ENCODE measurements at regions not wholly inside any gene's neighbourhood (a gene's known extent, or its start where the extent isn't known, plus 50 kb on each side); places are given as distances from the start of the nearest gene placed in this dataset.

DNA sequence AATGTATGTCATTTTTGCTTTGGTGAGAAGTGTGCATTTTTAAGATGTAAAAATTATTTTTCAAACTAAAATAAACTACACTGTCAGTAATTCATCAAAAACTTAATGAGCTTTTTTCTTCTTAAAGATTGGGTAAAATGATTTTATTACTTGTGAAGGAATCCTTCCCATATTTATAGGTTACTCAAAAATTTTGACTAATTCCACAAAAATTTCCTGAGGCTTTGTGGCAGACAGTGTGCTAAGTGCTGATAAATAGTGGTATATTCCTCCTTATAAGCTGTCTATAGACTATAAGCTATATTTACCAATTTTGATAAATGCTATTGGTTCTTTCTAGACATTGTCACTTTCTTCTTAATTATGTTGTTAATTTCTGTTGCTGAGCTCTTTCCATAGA, 284.5 kb upstream of the SEMA6D start:
- DNase-seq = no peak

DNA sequence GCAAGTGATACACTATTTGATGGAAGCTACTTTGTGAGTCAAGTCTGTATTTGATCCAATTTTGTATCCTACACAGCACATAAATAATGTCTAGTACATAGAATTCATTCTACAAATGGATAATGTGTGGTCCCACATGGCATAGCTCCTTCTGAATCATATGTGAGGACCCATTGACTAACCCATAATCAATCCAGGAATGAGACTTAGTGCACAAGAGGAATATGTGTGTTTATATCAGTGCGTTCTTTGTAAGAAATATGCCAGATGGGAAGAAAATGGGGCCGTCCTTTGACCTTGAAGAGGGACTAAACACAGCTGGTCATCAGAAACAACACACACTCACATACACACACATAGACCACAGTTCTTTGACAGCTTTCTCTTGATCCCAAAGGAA, 282.7 kb upstream of the SEMA6D start:
- no peak for DNase-seq

DNA sequence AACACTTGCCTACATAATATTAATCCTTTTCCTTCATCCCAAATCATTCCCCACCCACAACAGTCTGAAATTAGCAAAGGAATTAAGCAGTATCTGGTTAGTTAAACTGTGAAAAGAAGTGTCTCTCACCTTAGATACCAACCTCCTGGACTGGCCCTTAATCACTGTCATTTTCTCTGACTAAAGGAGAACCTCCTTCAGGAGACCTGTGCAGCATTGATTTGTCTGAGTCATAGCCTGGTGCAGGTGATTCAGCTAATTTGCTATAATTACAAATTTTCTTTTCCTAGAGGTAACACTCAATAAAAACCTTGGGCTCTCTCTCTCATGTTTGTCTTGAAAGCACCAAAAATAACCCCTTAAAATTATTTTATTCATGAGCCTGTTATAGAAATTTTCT, 279.8 kb upstream of the SEMA6D start:
- peak; percentile 68 for DNase-seq

DNA sequence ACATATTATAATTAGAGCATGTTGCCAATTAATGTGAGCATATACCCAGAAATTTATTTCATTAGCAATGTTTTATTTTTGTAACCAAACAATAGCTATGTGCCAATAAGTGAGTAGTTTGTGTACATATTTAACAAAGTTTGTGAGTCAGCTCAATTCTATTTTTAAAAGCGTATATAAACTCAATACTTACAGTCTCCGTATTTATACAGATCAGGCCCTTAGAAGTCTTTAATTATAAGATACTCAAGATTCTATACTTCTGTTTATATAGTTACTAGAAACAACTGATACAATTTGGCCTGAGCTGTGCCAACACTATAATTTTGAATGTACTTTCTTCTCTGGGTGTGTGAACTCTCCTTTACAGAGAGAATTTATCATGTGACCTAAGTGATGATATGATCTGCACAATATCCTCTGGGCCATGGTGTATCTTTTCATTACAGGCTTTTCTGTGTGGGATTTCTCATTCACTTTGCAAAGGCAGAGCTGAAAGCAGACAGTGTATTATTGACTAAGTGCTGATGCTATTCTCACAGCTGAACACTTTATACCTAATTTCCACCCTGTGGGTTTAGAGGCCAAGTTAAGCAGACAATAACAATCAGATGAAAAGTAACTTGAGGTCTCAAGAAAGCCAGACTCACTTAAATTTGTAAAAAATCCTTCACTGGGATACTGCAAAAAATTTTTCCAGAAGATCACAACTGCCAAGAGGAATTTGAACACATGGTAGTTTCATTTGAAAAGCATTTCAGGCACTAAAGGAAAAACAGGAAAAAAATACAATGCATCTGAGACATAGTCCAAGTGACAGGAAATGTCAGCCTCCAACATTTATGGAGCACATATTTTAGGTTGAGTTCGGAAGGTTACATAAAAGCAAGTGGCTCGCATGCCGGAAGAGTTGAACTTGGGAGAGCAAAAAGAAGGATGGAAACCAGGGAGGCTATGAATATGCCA, 277.9 kb upstream of the SEMA6D start:
- peak; percentile 38 for DNase-seq

DNA sequence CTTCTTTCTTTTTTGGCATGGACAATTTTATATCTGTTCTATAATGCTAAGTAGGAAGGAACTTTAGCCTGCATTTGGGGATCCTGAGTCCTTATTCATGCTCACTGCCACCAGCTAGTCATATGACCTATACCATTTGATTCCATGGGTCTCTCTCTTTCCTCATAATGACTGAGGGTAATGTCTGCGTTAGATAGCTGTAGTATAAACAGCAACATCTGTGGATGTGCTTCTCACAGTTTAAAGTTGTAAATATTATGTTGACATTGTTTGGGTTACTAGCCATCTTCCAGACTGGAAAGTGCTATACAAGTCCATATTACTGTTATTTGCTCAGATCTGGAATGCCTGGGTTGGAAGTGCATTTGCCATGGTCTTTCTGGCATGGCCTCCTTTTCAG, 274.9 kb upstream of the SEMA6D start:
- DNase-seq = no peak

DNA sequence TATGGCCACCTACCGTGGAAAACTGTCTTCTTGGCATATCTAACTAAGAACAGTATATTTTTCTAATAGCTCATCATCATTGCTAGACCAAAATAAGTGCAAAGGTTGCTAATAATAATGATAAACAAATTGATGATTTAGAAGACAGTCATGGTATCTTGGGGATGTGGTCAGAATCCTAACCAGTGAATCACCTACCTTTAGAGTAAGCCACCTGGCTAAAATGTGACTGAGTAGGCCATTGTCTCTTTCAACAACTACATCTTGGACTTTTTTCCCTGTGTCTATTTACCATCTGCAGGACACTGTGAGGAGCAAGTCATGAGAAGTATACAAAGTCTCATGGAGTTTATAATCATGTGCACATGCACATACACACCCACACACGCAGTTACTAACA, 273.5 kb upstream of the SEMA6D start:
- no peak for DNase-seq

DNA sequence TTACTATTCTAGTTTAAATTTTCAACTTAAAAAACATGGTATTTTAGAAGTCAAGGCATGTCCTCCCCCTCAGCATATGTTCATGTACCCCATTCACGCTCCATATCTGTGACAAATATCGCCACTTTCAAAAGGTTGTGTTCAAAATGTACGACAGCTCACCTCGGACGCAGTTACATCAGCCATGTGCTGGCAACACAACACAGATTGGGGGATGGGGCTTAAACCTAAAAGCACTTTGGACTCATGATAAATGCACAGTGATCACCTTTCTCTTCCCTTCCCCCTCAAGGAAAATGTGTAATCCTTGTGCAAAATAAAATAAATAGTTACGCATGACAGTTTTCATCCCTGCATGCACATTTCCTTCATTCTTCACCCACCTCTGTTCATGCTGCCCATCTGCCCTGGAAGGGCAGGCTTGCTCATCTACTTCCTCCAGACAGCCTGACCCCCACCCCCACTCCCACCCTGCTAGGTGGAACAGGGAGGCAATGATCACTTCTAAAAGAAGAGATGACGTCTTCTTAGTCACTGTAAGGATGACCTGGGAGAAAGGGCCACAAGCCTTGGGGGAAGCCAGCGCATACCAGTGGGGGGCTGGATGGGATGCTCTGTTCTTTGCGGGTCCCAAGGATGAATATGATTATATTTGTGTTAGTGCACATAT, 271.4 kb upstream of the SEMA6D start:
- DNase-seq = no peak

DNA sequence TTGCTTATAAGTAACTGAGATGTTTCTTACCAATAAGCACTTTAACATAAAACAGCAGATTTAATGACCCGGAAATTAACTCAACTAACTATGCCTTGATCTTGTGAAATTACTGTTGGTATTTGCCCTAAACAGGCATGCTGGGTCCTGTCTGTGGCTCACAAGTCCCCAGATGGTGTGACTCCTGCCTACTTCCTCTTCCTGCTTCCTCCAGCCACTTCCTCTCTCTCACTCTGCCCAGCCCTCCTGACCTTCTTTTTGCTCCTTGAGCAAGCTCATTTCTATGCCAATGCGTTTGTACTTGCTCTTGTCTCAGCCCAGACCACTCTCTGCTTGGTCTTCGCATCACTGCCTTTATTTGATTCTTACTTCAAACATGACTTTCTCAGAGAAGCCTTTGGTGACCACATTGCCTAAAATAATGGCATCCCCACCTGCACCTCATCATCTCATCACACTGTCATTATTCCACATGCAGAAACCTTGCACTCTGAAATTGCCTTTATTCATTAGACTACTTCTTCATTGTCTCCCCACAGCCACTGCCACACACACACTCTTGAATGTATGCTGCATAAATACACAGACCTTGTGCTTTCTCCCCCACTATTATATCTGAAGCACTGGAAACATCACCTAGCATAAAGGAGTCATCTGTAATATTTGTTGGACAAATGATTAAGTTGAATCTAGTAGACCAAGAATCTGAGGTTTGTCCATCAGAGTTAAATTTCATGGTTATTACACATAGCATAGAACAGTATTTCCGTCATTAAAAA, 256.3 kb upstream of the SEMA6D start:
- DNase-seq = peak; percentile 69

DNA sequence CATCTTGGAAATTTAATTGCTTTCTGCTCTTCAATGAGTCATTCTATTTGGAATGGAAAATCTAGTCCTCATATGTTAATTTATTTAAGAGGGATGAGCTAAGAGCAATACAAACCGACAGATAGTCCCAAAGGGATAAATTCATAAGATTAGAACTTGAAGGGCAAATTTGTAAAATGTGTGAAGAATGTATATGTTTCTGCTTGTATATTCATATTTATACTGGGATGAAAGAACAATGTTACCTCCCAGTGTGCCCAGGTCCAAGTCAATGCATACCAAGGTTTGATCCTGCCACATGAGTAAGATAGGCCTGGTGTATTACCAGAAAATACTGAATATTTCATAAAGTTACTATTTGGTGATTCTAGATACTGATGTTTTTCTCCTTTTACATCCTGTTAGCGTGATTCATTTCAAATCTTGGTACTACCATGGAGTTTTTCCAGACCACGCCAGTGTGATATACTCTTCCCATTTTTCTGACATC, 255.6 kb upstream of the SEMA6D start:
- no peak for DNase-seq

DNA sequence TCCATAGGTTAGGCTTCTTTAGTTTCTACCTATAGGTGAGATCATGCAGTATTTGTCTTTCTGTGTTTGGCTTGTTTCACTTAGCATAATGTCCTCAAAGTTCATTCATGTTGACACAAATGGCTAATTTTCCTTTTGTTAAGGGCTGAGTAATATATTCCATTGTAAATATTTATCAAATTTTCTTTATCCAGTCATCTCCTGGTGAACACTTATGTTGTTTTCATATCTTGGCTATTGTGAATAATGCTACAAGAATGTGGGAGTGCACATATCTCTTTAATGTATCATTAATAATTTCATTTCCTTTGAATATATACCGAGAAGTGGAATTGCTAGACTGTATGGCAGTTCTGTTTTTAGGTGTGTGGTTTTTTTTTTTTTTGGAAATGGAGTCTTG, 250.9 kb upstream of the SEMA6D start:
- DNase-seq = peak; percentile 60

DNA sequence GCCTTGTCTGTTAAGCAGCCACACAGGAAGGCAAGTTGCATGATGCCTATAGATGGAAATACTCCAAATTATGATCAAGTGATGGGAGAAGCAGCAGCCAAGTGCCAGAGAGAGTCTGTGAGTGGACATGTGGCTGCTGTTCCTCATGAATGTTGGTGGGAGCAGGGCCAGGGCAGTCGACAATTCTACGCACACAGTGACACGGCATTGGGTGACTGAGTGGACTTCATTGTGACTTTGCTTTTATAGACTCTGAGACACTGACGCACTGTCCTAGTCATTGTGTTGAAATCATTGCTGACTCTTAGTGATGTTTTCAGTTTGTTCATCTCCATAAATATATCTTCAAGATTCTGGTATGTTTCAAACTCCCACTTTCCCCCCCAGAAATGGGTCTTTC, 246.3 kb upstream of the SEMA6D start:
- no peak for DNase-seq

DNA sequence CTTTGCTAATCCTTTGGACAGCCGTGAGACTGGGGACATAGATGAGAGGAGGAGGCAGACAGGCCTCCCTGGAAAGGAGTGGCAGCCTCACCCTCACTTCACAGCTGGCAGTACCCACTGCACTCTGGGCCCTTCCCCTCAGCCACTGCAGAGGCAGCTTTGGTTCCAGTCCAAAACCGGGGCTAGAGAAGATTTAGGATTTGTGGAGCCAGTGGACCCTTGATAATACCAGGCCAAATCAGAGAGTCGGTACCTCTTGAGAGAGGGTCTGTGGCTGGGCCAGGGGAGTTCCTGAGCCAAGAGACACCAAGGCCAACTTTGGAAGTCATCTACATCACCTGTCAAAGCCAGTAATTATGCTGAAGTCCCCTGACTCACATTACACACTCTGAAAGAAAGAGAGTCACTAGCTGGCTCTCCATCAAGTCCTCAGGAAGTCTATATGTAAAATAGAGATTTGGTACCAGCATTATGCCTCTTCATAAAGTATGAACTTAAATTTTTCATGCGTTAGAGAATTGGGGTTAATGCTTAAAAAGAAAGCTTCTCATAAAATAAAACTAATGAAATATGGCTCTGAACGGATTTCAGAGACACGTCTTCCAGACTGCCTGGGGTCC, 244.1 kb upstream of the SEMA6D start:
- DNase-seq = no peak

DNA sequence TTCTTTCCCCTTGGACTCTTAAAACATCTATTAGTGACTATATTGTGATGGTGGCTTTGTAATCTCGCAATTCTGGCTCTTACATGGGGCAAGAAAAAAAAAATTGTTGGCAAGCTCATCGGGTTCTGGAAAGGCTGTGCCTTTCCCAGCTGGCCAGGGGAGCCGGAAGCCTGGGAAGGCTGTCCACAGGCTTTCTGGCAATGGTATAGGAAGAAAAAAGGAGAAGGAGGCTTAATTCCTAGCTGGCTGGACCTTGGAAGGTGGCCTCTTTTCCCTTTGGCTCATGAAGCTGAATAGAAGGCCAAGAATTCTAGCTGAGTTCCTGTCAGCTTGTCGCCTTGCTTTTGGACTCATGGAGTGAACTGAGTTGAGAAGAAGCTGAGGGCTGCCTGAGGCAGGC, 243.5 kb upstream of the SEMA6D start:
- DNase-seq = no peak

DNA sequence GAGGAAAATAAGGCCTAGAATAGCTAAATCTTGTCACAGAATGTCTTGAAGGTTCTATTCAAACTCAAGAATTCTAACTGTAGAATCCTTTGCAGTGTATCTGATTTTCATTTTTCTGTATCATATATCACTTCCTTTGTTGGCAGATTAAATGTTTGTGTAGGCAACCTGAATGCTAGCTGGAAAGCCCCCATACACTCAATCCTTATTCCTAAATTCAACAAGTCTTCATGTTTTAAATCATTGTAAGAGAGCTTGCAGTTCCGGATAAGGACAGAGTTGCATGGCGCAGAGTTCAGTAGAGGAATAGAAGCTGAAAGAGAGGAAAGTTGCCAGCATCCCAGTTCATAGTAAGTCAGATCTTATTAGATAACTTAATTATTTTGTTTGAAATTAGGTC, 242.0 kb upstream of the SEMA6D start:
- DNase-seq = no peak

DNA sequence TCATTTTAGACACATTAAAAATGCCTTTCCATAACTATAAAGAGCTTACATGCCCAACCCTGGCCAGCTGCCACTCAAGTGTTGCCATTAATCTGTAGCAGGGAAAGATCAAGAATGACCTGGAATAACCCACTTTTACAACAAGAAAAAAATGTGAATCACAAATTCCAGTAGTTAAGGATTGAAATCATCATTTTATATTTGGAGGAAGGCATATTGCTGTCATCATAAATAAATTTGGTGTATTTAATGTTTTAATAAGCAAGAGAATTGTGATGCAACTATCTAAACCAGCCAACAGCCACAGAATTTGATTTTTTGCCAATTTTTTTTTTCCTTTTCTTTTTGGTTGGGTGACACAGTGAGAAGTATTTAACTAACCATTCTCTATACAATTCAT, 240.0 kb upstream of the SEMA6D start:
- DNase-seq = peak; percentile 44

DNA sequence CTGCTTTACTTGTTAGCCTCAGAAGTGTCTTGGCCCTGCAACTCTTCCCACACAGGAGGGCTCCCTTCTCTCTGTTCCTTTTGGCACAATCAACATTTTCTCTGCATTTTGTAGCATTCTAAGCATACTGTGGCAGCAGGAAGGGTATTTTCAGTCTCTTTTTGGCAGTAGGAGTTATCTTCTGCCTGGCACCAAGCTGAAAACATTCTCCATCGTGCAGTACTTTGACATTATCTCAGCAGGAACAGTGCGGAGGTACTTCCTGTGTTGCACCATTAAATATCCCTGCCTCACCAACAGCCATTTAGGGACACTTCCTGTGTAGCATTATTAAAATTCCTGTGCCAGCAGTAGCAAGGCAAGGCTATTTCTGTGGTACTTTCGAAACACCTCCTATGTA, 233.2 kb upstream of the SEMA6D start:
- peak; percentile 67 for DNase-seq

DNA sequence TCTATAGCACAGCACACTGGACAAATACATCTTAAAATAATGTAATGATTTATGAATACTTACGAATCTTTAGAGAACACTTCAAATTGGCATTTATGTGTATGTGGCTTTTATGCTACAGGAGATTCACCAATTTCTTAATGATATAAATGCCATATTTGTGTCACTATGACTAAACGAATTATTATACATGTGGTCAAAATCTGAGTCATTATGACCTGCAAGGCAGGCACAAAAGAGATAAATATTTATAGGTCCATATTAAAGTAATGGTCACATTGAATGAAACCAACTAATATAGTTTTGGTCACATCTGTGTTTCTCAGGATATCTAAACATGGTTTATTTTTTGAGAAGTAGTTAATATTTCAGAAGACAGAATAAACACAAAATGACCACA, 232.3 kb upstream of the SEMA6D start:
- no peak for DNase-seq

DNA sequence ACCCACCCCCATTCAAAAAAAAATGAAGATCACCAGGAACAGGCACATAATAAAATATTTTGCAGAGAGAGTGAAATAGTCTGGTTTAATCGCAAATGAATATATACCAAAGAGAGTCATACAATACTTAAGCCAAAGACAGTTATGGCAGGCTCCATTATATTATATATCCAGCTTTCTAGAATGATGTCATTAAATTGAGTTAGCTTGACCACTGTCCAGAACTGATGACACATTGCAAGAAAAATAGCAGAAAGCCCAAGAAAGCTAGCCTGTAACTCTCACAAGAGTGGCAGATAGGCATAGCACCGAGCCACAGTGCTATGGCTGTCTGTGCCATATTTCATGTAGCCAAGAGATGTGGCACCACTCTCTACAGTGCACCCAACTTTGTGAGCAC, 231.9 kb upstream of the SEMA6D start:
- DNase-seq = no peak

DNA sequence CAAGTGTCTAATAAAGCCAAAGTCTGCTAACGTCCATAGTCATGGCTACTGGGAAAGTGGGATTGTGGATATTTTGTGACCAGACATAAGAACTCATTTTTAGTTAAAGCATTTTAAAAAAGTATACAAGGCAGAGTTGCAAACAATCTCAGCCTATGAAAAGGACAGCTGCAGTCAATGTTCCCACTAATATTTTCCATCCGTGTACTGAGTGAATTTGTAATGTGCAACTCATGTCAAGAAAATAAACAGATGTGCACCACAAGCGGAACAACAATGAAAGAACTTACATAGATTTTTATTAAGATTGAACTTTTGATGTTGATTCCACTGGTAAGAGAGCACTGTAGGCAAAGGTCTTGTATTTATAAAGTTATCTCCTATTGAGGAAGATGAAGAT, 231.3 kb upstream of the SEMA6D start:
- DNase-seq = no peak

DNA sequence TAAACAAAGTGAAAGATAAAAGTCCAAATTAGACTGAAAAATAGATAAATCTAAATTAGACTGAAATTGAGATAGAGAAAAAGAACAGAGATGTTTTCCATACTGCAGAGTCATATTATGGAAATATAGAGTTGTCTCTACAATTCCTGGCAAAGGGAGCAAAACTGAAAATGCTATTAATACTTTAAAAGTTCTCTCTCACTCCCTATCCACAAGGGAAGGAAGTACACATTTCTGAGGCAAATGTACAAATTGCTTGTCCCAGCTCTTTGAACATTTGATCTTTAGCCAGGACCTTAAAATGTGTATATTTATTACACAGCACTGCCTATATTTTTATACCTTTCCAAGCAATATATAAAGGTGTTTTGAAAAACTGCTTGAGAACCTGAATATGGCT, 225.1 kb upstream of the SEMA6D start:
- no peak for DNase-seq

DNA sequence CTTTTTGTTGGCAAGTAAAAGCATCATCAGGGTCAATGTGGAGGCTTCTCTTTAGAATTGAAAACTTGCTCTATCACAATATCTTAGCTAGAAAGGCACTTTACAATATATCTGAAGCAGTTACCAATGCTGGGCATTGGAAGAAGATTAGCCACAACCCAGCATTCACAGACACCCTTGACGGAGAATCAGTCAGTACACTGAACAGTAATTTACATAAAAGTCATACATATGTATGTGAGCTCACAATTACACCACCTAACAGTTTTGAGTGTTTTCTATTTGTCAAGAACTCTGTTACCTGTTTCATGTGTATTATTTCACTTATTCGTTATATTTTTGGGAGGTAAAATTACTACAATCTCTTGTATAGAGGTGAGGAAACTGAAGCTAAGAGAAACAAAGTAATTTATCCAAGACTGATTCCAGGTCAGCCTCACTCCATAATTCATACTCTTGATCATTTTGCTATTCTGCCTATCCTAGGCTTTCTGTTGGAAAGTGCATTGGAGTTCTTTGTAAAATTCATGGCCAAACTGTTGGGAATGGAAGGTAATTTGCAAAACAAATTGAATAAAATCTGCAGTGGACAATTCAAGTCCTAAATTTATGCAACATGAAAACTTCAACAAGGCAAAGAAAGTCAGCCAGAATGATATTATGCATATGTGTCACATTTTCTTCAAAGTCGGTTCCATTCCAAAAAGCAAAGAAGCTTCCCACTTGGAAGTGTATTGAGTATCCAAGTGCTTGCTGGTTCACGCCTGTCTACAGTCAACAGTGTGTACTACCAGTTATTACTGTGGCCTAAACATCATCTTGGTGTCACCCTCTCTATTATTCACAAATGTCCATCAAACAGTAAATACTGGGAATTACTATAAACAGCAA, 223.7 kb upstream of the SEMA6D start:
- DNase-seq = no peak
